ENCODE measurements at regions not wholly inside any gene's neighbourhood (a gene's known extent, or its start where the extent isn't known, plus 50 kb on each side); places are given as distances from the start of the nearest gene placed in this dataset.

GRCh38 chr18:34981487-34981886 is 59.7 kb upstream of the MAPRE2 start:
- TF ChIP-seq CTCF (IDR thresholded peaks at IDR 0.05) = no peak
- TF ChIP-seq EP300 (IDR thresholded peaks at IDR 0.05) = no peak
- no peak for TF ChIP-seq POLR2AphosphoS5 (IDR thresholded peaks at IDR 0.05)
